Brain microvascular endothelial cell (primary cell): ENCODE measurements at regions not wholly inside any gene's neighbourhood (a gene's known extent, or its start where the extent isn't known, plus 50 kb on each side); places are given as distances from the start of the nearest gene placed in this dataset.

Experiments used
- DNase-seq: peaks from one replicate; pipeline ENCODE4 v3.0.0-alpha.2; 2020
- H3K27ac ChIP-seq: fragments of 250-450 bp; sonication (Bioruptor Pico); 2 replicates; pipeline ENCODE4 v1.5.1; 2020; ENCODE audit warnings: mild to moderate bottlenecking, moderate library complexity
- H3K27me3 ChIP-seq: fragments of 250-450 bp; sonication (Bioruptor Pico); replicated peaks from 2 replicates; pipeline ENCODE4 v1.5.1; 2020; ENCODE audit warnings: mild to moderate bottlenecking
- H3K36me3 ChIP-seq: fragments of 250-450 bp; sonication (Bioruptor Pico); replicated peaks from 2 replicates; pipeline ENCODE4 v1.5.1; 2020; ENCODE audit warnings: mild to moderate bottlenecking
- H3K4me3 ChIP-seq: 2 replicates; pipeline ENCODE4 v1.5.1; 2011; ENCODE audit warnings: low read depth, mild to moderate bottlenecking, control low read depth, low read length, moderate library complexity
- in situ Hi-C: cut with HindIII; loops from 2 replicates; pipeline ENCODE4 v1.10.0; 2017; ENCODE audit warnings: low sequenced_read_pairs, low pct_ligation_motif_present
- TF ChIP-seq, protein P1 (sequence below): IDR thresholded peaks from 2 replicates; pipeline ENCODE4 v1.5.1; 2011; ENCODE audit warnings: low read depth, mild to moderate bottlenecking, moderate library complexity, low read length, control low read depth, inconsistent platforms; ENCODE audit errors: missing control alignments

DNA sequence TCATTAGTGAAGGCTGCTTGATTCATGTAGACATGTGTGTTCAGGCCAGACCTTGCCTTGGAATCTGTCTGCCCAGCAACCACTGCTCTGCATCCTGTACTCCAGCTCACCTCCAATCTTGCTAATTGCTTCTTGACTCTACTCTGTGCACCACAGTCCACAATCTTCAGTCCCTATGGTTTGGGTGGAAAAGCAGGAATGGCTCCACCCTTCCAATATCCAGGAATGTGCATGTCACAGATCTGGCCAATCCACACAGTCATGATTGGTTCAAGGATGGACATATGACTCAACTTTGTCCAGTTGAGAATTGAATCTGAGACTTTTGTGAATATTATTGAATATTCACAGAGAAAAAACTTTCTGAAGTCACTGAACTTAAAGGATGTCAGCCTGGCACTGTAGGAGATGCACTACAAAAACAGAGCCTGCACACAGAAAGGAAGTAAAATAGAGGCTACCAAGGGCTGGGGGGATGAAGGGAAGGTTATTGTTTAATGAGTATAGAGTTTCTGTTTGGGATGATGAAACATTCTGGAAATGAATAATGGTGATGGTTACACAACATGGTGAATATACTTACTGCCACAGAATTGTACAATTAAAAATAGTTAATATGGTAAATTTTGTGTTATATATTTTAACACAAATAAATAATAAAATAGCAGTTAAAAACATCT lies 161.3 kb upstream of the USP38 start:
- in situ Hi-C loops = no loop called here
- Histone ChIP-seq H3K4me3 (no peak overlapping the region), H3K27ac (no peak overlapping the region), H3K27me3 (no peaks in the 10 kb centered on the region), H3K36me3 (no peaks in the 10 kb centered on the region)
- DNase-seq = no peak
- TF ChIP-seq, protein P1, sequence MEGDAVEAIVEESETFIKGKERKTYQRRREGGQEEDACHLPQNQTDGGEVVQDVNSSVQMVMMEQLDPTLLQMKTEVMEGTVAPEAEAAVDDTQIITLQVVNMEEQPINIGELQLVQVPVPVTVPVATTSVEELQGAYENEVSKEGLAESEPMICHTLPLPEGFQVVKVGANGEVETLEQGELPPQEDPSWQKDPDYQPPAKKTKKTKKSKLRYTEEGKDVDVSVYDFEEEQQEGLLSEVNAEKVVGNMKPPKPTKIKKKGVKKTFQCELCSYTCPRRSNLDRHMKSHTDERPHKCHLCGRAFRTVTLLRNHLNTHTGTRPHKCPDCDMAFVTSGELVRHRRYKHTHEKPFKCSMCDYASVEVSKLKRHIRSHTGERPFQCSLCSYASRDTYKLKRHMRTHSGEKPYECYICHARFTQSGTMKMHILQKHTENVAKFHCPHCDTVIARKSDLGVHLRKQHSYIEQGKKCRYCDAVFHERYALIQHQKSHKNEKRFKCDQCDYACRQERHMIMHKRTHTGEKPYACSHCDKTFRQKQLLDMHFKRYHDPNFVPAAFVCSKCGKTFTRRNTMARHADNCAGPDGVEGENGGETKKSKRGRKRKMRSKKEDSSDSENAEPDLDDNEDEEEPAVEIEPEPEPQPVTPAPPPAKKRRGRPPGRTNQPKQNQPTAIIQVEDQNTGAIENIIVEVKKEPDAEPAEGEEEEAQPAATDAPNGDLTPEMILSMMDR = no peak

DNA sequence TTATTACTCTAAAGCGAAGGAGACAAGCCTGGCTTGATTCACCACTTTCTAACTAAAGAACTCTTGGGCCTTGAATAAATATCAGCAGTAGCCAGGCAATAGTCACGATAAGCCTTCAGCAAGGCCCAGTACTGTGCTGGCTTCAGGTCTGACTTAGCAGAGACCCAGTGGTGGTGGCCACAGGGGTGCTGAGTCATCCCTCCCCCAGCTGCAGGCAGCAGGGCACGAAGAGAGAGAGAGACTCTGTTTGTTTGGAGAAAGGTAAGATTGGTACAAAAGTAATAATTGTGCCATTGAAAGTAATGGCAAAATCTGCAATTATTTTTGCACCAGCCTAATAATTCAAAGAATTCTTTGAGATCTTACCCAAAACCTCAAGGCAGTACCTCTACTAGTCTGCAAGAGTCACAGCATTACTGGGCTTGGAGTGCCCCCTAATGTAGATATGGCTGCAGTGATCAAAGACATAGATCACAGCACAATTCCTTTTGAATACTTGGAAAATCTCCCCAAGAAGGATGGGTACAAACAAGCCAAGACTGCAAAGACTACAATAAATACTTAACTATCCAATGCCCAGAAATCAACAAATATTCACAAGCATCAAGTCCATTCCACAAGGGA lies 159.5 kb upstream of the USP38 start:
- Histone ChIP-seq H3K4me3 (no peak overlapping the region), H3K27me3 (no peaks in the 10 kb centered on the region), H3K27ac (no peak overlapping the region), H3K36me3 (no peaks in the 10 kb centered on the region)
- in situ Hi-C loops = no loop called here
- peak; percentile 17 for DNase-seq
- TF ChIP-seq, protein P1 = peak; percentile 56

DNA sequence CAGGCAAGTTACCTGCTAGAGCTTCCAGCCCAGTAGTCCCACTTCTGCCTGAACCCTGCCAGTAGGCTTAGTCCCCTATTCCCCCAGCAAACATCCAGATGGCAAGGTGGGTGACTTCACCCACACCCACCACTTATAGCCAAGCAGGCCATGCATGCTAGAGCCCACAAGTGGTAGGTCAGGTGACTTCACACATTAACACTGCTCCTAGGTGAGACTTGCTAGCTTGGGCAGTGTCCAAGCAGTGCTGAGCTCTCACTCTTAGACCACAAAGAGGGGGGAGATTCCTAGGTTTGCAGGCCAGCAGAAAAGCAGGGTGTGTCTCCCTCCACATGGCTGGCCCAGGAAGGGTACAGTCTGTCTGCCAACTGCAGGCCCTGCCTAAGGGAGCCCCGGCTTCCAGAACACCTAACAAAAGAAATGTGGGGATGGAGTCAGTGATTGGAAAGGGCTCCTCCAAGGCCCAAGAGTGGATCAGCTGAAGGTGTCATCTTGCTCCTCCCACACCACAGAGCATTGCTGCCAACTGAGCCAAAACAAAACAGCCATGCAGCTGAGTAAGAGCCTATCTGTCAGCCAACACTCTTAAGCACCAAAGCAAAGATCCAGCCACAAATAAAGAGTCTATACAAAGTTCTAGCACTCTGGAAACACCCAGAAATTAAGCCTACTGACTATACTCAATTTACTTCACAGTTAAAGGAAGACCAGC lies 158.1 kb upstream of the USP38 start:
- no peak for DNase-seq
- TF ChIP-seq, protein P1 = no peak
- Histone ChIP-seq H3K4me3 (no peak overlapping the region), H3K27ac (no peak overlapping the region), H3K36me3 (no peaks in the 10 kb centered on the region), H3K27me3 (no peaks in the 10 kb centered on the region)
- in situ Hi-C loops = no loop called here

DNA sequence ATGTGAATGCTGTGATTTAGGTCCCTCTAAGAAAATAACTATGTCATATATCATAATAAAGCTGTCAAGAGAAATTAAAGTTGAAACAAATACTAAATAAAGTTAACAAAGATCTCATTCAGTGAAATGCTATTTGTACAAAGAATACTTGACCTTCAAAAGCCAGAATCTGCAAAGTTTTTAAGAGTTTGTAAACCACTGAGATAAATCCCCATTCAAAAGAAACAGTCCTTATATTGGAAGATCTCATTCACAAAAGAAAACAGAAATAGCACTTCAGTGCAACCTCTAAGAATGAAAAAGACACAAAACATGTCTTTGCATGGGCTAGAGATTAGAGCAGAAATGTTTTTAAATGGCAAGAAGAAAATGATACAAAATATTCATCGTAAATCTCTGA lies 149.1 kb upstream of the USP38 start:
- TF ChIP-seq, protein P1 = no peak
- Histone ChIP-seq H3K4me3 (no peak overlapping the region), H3K27me3 (no peaks in the 10 kb centered on the region), H3K27ac (no peak overlapping the region), H3K36me3 (no peaks in the 10 kb centered on the region)
- DNase-seq = no peak
- in situ Hi-C loops = no loop called here

DNA sequence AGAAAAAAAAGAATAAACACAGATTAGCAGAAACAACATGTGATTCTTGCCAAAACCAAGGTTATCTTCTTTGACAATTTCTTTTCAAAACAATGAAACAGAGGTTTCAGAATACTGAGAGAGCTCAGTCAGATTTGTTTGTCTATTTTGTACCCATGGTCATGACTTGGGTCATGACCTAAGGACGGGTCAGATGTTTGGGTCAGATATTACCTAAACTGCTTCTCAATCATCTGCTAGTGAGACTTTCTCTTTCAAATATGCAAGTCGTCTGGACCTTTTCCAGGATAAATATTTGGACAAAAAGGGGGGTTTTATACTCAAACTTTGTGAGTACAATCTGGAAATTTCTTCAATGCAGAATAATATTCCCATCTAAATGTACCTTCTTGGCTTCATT lies 148.3 kb upstream of the USP38 start:
- no peak for DNase-seq
- no peak overlapping the region for H3K4me3 ChIP-seq
- H3K36me3 ChIP-seq = no peaks in the 10 kb centered on the region
- H3K27ac ChIP-seq = no peak overlapping the region
- H3K27me3 ChIP-seq = no peaks in the 10 kb centered on the region
- in situ Hi-C loops = no loop called here
- TF ChIP-seq, protein P1 = no peak
